HEK293T (cell line): ENCODE measurements at regions not wholly inside any gene's neighbourhood (a gene's known extent, or its start where the extent isn't known, plus 50 kb on each side); places are given as distances from the start of the nearest gene placed in this dataset.

Experiments used
- CTCF ChIA-PET: fragments of 350-600 bp; formaldehyde crosslinking; extraction: SDS; loops from one replicate; lab custom pipeline; 2021; ENCODE audit warnings: antibody characterized with exemption, inconsistent platforms; lab: Yijun Ruan, JAX
- POLR2A ChIA-PET: fragments of 350-600 bp; formaldehyde crosslinking; extraction: SDS; loops from one replicate; lab custom pipeline; 2020; ENCODE audit warnings: antibody characterized with exemption, inconsistent platforms; lab: Yijun Ruan, JAX
- DNase-seq: peaks from one replicate; pipeline ENCODE4 v3.0.0; 2012; ENCODE audit warnings: mixed read lengths; ENCODE audit errors: extremely low spot score
- ARNT ChIP-seq: fragments of 450-650 bp; IDR thresholded peaks from 2 replicates; pipeline ENCODE4 v1.6.1; 2017; ENCODE audit warnings: mild to moderate bottlenecking
- BHLHE40 ChIP-seq: fragments of 450-650 bp; IDR thresholded peaks from 2 replicates; pipeline ENCODE4 v1.6.1; 2016; ENCODE audit warnings: mild to moderate bottlenecking, moderate library complexity, borderline replicate concordance
- CTBP1 ChIP-seq: fragments of 450-650 bp; IDR thresholded peaks from 2 replicates; pipeline ENCODE4 v1.6.1; 2016; ENCODE audit warnings: borderline replicate concordance
- ELF4 ChIP-seq: fragments of 450-650 bp; IDR thresholded peaks from 2 replicates; pipeline ENCODE4 v1.6.1; 2017; ENCODE audit warnings: antibody characterized with exemption
- FOXA1 ChIP-seq: fragments of 450-650 bp; IDR thresholded peaks from 2 replicates; pipeline ENCODE4 v1.6.1; 2016; ENCODE audit warnings: mild to moderate bottlenecking
- FOXK2 ChIP-seq: fragments of 450-650 bp; IDR thresholded peaks from 2 replicates; pipeline ENCODE4 v1.6.1; 2016; ENCODE audit warnings: mild to moderate bottlenecking
- FOXM1 ChIP-seq: fragments of 450-650 bp; IDR thresholded peaks from 2 replicates; pipeline ENCODE4 v1.6.1; 2017; ENCODE audit warnings: mild to moderate bottlenecking, borderline replicate concordance
- HDGF ChIP-seq: fragments of 450-650 bp; IDR thresholded peaks from 2 replicates; pipeline ENCODE4 v1.6.1; 2017; ENCODE audit warnings: antibody characterized with exemption, borderline replicate concordance
- L3MBTL2 ChIP-seq: fragments of 450-650 bp; conservative IDR thresholded peaks from 2 replicates; pipeline ENCODE4 v1.6.1; 2016; ENCODE audit warnings: mild to moderate bottlenecking
- LEF1 ChIP-seq: fragments of 450-650 bp; IDR thresholded peaks from 2 replicates; pipeline ENCODE4 v1.6.1; 2017; ENCODE audit warnings: mild to moderate bottlenecking, borderline replicate concordance
- NFRKB ChIP-seq: fragments of 450-650 bp; IDR thresholded peaks from 2 replicates; pipeline ENCODE4 v1.6.1; 2016; ENCODE audit warnings: mild to moderate bottlenecking, moderate library complexity
- PKNOX1 ChIP-seq: fragments of 450-650 bp; IDR thresholded peaks from 2 replicates; pipeline ENCODE4 v1.6.1; 2016
- SP1 ChIP-seq: fragments of 450-650 bp; IDR thresholded peaks from 2 replicates; pipeline ENCODE4 v1.6.1; 2017
- SUZ12 ChIP-seq: fragments of 450-650 bp; IDR thresholded peaks from 2 replicates; pipeline ENCODE4 v1.6.1; 2016; ENCODE audit warnings: mild to moderate bottlenecking
- TARDBP ChIP-seq: fragments of 450-650 bp; IDR thresholded peaks from 2 replicates; pipeline ENCODE4 v1.6.1; 2016
- ZNF384 ChIP-seq: fragments of 450-650 bp; IDR thresholded peaks from 2 replicates; pipeline ENCODE4 v1.6.1; 2016

- POLR2A ChIA-PET = no interaction called here
- no peak for DNase-seq
- TF ChIP-seq L3MBTL2 = no peak
- TF ChIP-seq FOXA1 = no peak
- no peak for TF ChIP-seq SP1
- no peak for TF ChIP-seq FOXK2
- TF ChIP-seq CTBP1 = no peak
- TF ChIP-seq LEF1 = no peak
- CTCF ChIA-PET = no interaction called here
Observed at GRCh38 chr3:191628571-191628970, 167.6 kb downstream of the PYDC2 start.

GRCh38 chr3:191631496-191631895 lies 170.5 kb downstream of the PYDC2 start:
- DNase-seq = no peak
- ChIA-PET CTCF (no interaction called here), POLR2A (no interaction called here)
- TF ChIP-seq LEF1 (no peak), ZNF384 (no peak), ELF4 (no peak), ARNT (no peak), FOXM1 (no peak), FOXA1 (no peak), L3MBTL2 (no peak)

GRCh38 chr3:191634902-191635301 lies 173.9 kb downstream of the PYDC2 start:
- POLR2A ChIA-PET = no interaction called here
- DNase-seq = no peak
- no peak for TF ChIP-seq PKNOX1
- TF ChIP-seq TARDBP = no peak
- no peak for TF ChIP-seq HDGF
- CTCF ChIA-PET = no interaction called here

GRCh38 chr3:191637611-191638010 lies 176.6 kb downstream of the PYDC2 start:
- POLR2A ChIA-PET = no interaction called here
- no peak for TF ChIP-seq ARNT
- TF ChIP-seq SP1 = no peak
- no peak for TF ChIP-seq SUZ12
- no peak for TF ChIP-seq PKNOX1
- TF ChIP-seq LEF1 = no peak
- TF ChIP-seq L3MBTL2 = no peak
- no peak for TF ChIP-seq ELF4
- no peak for TF ChIP-seq TARDBP
- TF ChIP-seq FOXK2 = no peak
- TF ChIP-seq ZNF384 = no peak
- no peak for TF ChIP-seq HDGF
- TF ChIP-seq CTBP1 = no peak
- no peak for TF ChIP-seq NFRKB
- TF ChIP-seq FOXM1 = no peak
- no peak for TF ChIP-seq FOXA1
- no peak for TF ChIP-seq BHLHE40
- DNase-seq = no peak
- CTCF ChIA-PET = no interaction called here

GRCh38 chr3:191641789-191642188 lies 180.8 kb downstream of the PYDC2 start:
- TF ChIP-seq L3MBTL2 = no peak
- TF ChIP-seq CTBP1 = no peak
- no peak for TF ChIP-seq ARNT
- TF ChIP-seq PKNOX1 = no peak
- TF ChIP-seq LEF1 = no peak
- no peak for TF ChIP-seq HDGF
- TF ChIP-seq ZNF384 = no peak
- TF ChIP-seq FOXM1 = no peak
- no peak for TF ChIP-seq ELF4
- no peak for DNase-seq
- ChIA-PET CTCF (no interaction called here), POLR2A (no interaction called here)

- CTCF ChIA-PET = no interaction called here
- POLR2A ChIA-PET = no interaction called here
- TF ChIP-seq BHLHE40 (no peak), HDGF (no peak), ELF4 (no peak), ZNF384 (no peak), L3MBTL2 (no peak), FOXK2 (no peak), CTBP1 (no peak), FOXA1 (no peak), SUZ12 (no peak), LEF1 (no peak), TARDBP (no peak), FOXM1 (no peak), PKNOX1 (no peak), ARNT (no peak), SP1 (no peak), NFRKB (no peak)
- no peak for DNase-seq
Observed at GRCh38 chr3:191644291-191644690, 183.3 kb downstream of the PYDC2 start.
